Tibial nerve (tissue), 4 donors: ENCODE measurements at regions not wholly inside any gene's neighbourhood (a gene's known extent, or its start where the extent isn't known, plus 50 kb on each side); places are given as distances from the start of the nearest gene placed in this dataset.

Experiments used
- DNase-seq, 2 donors: peaks; one replicate each; pipeline ENCODE4 v3.0.0-alpha.2; 2019; ENCODE audit warnings: low spot score in 2 of 2
- H3K27ac ChIP-seq, 4 donors: fragments of 200-600 bp; sonication (generic) in 3 of 4; one replicate each; pipeline ENCODE4 v1.5.1; 2017 to 2019; ENCODE audit warnings: mild to moderate bottlenecking in 1 of 4
- H3K27me3 ChIP-seq, 2 donors: fragments of 200-600 bp; sonication (generic) in 1 of 2; one replicate each; pipeline versions ENCODE4 v1.5.1 to v1.6.0; 2017 to 2019
- H3K36me3 ChIP-seq, 3 donors: fragments of 200-600 bp; sonication (generic); one replicate each; pipeline ENCODE4 v1.5.1; 2018 to 2019
- H3K4me1 ChIP-seq, 4 donors: fragments of 200-600 bp; sonication (generic) in 3 of 4; one replicate each; pipeline ENCODE4 v1.5.1; 2017 to 2019
- H3K4me3 ChIP-seq, 4 donors: fragments of 200-600 bp; sonication (generic) in 3 of 4; one replicate each; pipeline ENCODE4 v1.5.1; 2017 to 2019; ENCODE audit warnings: mild to moderate bottlenecking in 1 of 4, moderate library complexity in 1 of 4
- H3K9me3 ChIP-seq, 4 donors: fragments of 200-600 bp; sonication (generic) in 3 of 4; one replicate each; pipeline ENCODE4 v1.5.1; 2017 to 2019
- CTCF ChIP-seq, 5 experiments: fragments of 200-600 bp in 3 of 5; fragments of 450-650 bp in 2 of 5; sonication (generic) in 3 of 5; IDR thresholded peaks; one replicate each; pipeline ENCODE4 v1.5.1; 2016 to 2019; ENCODE audit warnings: antibody characterized with exemption in 5 of 5, mild to moderate bottlenecking in 3 of 5, moderate library complexity in 2 of 5
- EP300 ChIP-seq, 2 donors: sonication (generic); formaldehyde crosslinking; IDR thresholded peaks; one replicate each; pipeline ENCODE4 v1.6.1; 2017; ENCODE audit warnings: antibody characterized with exemption in 2 of 2, mild to moderate bottlenecking in 1 of 2
- POLR2A ChIP-seq, 2 donors: fragments of 450-650 bp; IDR thresholded peaks; one replicate each; pipeline ENCODE4 v1.6.1; 2017; ENCODE audit warnings: antibody characterized with exemption in 2 of 2, mild to moderate bottlenecking in 2 of 2, moderate library complexity in 2 of 2
- WGBS, 2 donors: methylation state at CpG; one replicate each; pipeline ENCODE4 v1.1.5; 2018; 5-methylcytosine and 5-hydroxymethylcytosine counted together

- no peak overlapping the region for H3K4me3 ChIP-seq
- H3K27ac ChIP-seq = no peak overlapping the region
- TF ChIP-seq POLR2A (IDR thresholded peaks at IDR 0.05) (no peak), EP300 (IDR thresholded peaks at IDR 0.05) (no peak), CTCF (IDR thresholded peaks at IDR 0.05) (no peak)
- no peaks in the 10 kb centered on the region for H3K9me3 ChIP-seq
- peaks cover 0 to 26% (median under 1%) of the 10 kb centered on the region in 4 donors for H3K4me1 ChIP-seq
- 75 to 81% methylated on average over 6 of the region's 6 CpGs for WGBS, 2 donors
- H3K36me3 ChIP-seq = no peaks in the 10 kb centered on the region
- no peak for DNase-seq
- H3K27me3 ChIP-seq = no peaks in the 10 kb centered on the region
Observed at GRCh38 chr10:88039496-88040200, 176.2 kb downstream of the PTEN start.

- H3K27me3 ChIP-seq = no peaks in the 10 kb centered on the region
- peak overlapping the region in 1 of 4 donors; percentile 75 for H3K27ac ChIP-seq
- H3K36me3 ChIP-seq = no peaks in the 10 kb centered on the region
- DNase-seq = no peak
- WGBS, 2 donors = 59 to 69% methylated on average over 11 of the region's 11 CpGs
- peaks cover 0 to 43% (median 6%) of the 10 kb centered on the region in 4 donors for H3K4me1 ChIP-seq
- no peak overlapping the region for H3K4me3 ChIP-seq
- TF ChIP-seq POLR2A (IDR thresholded peaks at IDR 0.05) = no peak
- TF ChIP-seq EP300 (IDR thresholded peaks at IDR 0.05) = no peak
- TF ChIP-seq CTCF (IDR thresholded peaks at IDR 0.05) = no peak
- H3K9me3 ChIP-seq = no peaks in the 10 kb centered on the region
Observed at GRCh38 chr10:88041243-88042159, 178.1 kb downstream of the PTEN start.

GRCh38 chr10:88042160-88043100 is 179.0 kb downstream of the PTEN start:
- peak; percentile 50 to 80 for TF ChIP-seq EP300 (IDR thresholded peaks at IDR 0.05)
- TF ChIP-seq POLR2A (IDR thresholded peaks at IDR 0.05) = no peak

GRCh38 chr10:88045096-88045495 is 181.7 kb downstream of the PTEN start:
- Histone ChIP-seq H3K27ac (peak overlapping the region in 2 of 4 donors; percentile 67 to 74), H3K4me3 (no peak overlapping the region), H3K9me3 (no peaks in the 10 kb centered on the region), H3K36me3 (no peaks in the 10 kb centered on the region), H3K4me1 (peaks cover 0 to 51% (median 11%) of the 10 kb centered on the region in 4 donors), H3K27me3 (no peaks in the 10 kb centered on the region)
- DNase-seq = no peak
- no peak for TF ChIP-seq POLR2A (IDR thresholded peaks at IDR 0.05)
- no peak for TF ChIP-seq EP300 (IDR thresholded peaks at IDR 0.05)
- no peak for TF ChIP-seq CTCF (IDR thresholded peaks at IDR 0.05)
- WGBS, 2 donors = 20 to 25% methylated on average over 5 of the region's 5 CpGs

More at GRCh38 chr10:88042160-88043100, 179.0 kb downstream of the PTEN start:
- 65 to 73% methylated on average over 19 of the region's 19 CpGs for WGBS, 2 donors
- Histone ChIP-seq H3K36me3 (no peaks in the 10 kb centered on the region), H3K4me3 (no peak overlapping the region), H3K9me3 (no peaks in the 10 kb centered on the region), H3K27me3 (no peaks in the 10 kb centered on the region), H3K4me1 (peaks cover 0 to 51% (median 10%) of the 10 kb centered on the region in 4 donors), H3K27ac (peak overlapping the region in 2 of 4 donors; percentile 64 to 75)
- peak in 1 of 2 donors; percentile 47 for DNase-seq
